ENCODE measurements at regions not wholly inside any gene's neighbourhood (a gene's known extent, or its start where the extent isn't known, plus 50 kb on each side); places are given as distances from the start of the nearest gene placed in this dataset.

GRCh38 chr6:119552021-119552420, 202.5 kb upstream of the MAN1A1 start:
- H3K4me3 ChIP-seq (ENCODE audit: low read depth, low read length), result no peak overlapping the region
- ChIA-PET CTCF (no interaction called here), POLR2A (no interaction called here)
- TF ChIP-seq ZNF549 (tag by site-specific recombination; IDR thresholded peaks at IDR 0.05) (no peak), PRDM6 (tag by site-specific recombination; IDR thresholded peaks at IDR 0.05) (no peak), YY2 (tag by site-specific recombination; IDR thresholded peaks at IDR 0.05) (no peak), BCL11B (tag by site-specific recombination; IDR thresholded peaks at IDR 0.05; ENCODE audit: low read depth) (no peak), ZNF121 (tag by site-specific recombination; IDR thresholded peaks at IDR 0.05) (no peak), GLIS2 (tag by site-specific recombination; IDR thresholded peaks at IDR 0.05) (no peak), ZNF510 (tag by site-specific recombination; IDR thresholded peaks at IDR 0.05; ENCODE audit: insufficient replicate concordance) (no peak), CTCF (tag by site-specific recombination; IDR thresholded peaks at IDR 0.05) (no peak), SP2 (tag by site-specific recombination; IDR thresholded peaks at IDR 0.05) (no peak)
- H3K4me1 ChIP-seq (ENCODE audit: control insufficient read depth, insufficient read depth, low read length), result no peaks in the 10 kb centered on the region
- no peaks in the 10 kb centered on the region for H3K36me3 ChIP-seq (ENCODE audit: control insufficient read depth in 2 of 2, insufficient read depth in 1 of 2, low read length in 2 of 2)
- no peak overlapping the region for H3K27ac ChIP-seq (ENCODE audit: extremely low read depth, low read depth, low read length)
- no peaks in the 10 kb centered on the region for H3K9me3 ChIP-seq (ENCODE audit: control insufficient read depth, insufficient read depth, low read depth, low read length)

GRCh38 chr6:119547024-119547423, 197.5 kb upstream of the MAN1A1 start:
- POLR2A ChIA-PET, result no interaction called here
- TF ChIP-seq ZSCAN4 (tag by site-specific recombination; IDR thresholded peaks at IDR 0.05) (no peak), ZNF830 (tag by site-specific recombination; IDR thresholded peaks at IDR 0.05; ENCODE audit: low read depth) (no peak), ZNF37A (tag by site-specific recombination; IDR thresholded peaks at IDR 0.05) (no peak), PRDM1 (tag by site-specific recombination; IDR thresholded peaks at IDR 0.05) (no peak), ZNF266 (tag by site-specific recombination; IDR thresholded peaks at IDR 0.05; ENCODE audit: low read depth) (no peak), YY2 (tag by site-specific recombination; IDR thresholded peaks at IDR 0.05) (no peak), KLF1 (tag by site-specific recombination; IDR thresholded peaks at IDR 0.05) (no peak), ZNF670 (tag by site-specific recombination; IDR thresholded peaks at IDR 0.05; ENCODE audit: low read depth) (no peak), ZBTB1 (tag by site-specific recombination; IDR thresholded peaks at IDR 0.05) (no peak), ZNF121 (tag by site-specific recombination; IDR thresholded peaks at IDR 0.05) (no peak), ZFP69B (tag by site-specific recombination; IDR thresholded peaks at IDR 0.05) (no peak), BCL11B (tag by site-specific recombination; IDR thresholded peaks at IDR 0.05; ENCODE audit: low read depth) (no peak), ZBTB21 (tag by site-specific recombination; IDR thresholded peaks at IDR 0.05) (no peak), ZNF354C (tag by site-specific recombination; IDR thresholded peaks at IDR 0.05; ENCODE audit: borderline replicate concordance, low read depth) (no peak), ZNF239 (tag by site-specific recombination; IDR thresholded peaks at IDR 0.05) (no peak), ZNF658 (tag by site-specific recombination; IDR thresholded peaks at IDR 0.05) (no peak), GLIS1 (tag by site-specific recombination; IDR thresholded peaks at IDR 0.05) (no peak), ZNF341 (tag by site-specific recombination; IDR thresholded peaks at IDR 0.05; ENCODE audit: low read depth) (no peak), ZEB2 (tag by site-specific recombination; IDR thresholded peaks at IDR 0.05) (no peak), ZNF16 (tag by site-specific recombination; IDR thresholded peaks at IDR 0.05; ENCODE audit: low read depth) (no peak)
- Histone ChIP-seq H3K27ac (ENCODE audit: extremely low read depth, low read depth, low read length) (no peak overlapping the region), H3K9me3 (ENCODE audit: control insufficient read depth, insufficient read depth, low read depth, low read length) (no peaks in the 10 kb centered on the region), H3K36me3 (ENCODE audit: control insufficient read depth in 2 of 2, insufficient read depth in 1 of 2, low read length in 2 of 2) (no peaks in the 10 kb centered on the region), H3K4me3 (ENCODE audit: low read depth, low read length) (no peak overlapping the region), H3K4me1 (ENCODE audit: control insufficient read depth, insufficient read depth, low read length) (no peaks in the 10 kb centered on the region)
- CTCF ChIA-PET, result interaction anchor here (0.6 to 1.1 kb wide), 3 partner anchors 10 to 711 kb away, joined by 3 read pairs; no protein-coding TSS in a partner anchor

Data from HEK293 (cell line).